Stimulated activated memory B cell treated with anti-CD40 and anti-IgM and Interleukin-4, amounts not matched to agents 10 μg/mL and 1 μg/mL and 100 μg/mL, for 72 hours (primary cell): ENCODE measurements at regions not wholly inside any gene's neighbourhood (a gene's known extent, or its start where the extent isn't known, plus 50 kb on each side); places are given as distances from the start of the nearest gene placed in this dataset.

Experiments used
- ATAC-seq: fragments of 150-1000 bp; cut with Tn5 transposase; 2 replicates; pipeline ENCODE4 v1.10.0; 2021
- H3K27ac Mint-ChIP-seq: one replicate; pipeline ENCODE4 v1.8.0; 2022; ENCODE audit warnings: mild to moderate bottlenecking, mixed read lengths
- H3K27me3 Mint-ChIP-seq: one replicate; pipeline ENCODE4 v1.8.0; 2022; ENCODE audit warnings: mixed read lengths
- H3K36me3 Mint-ChIP-seq: one replicate; pipeline ENCODE4 v1.8.0; 2022; ENCODE audit warnings: mixed read lengths
- H3K4me1 Mint-ChIP-seq: one replicate; pipeline ENCODE4 v1.8.0; 2022; ENCODE audit warnings: mixed read lengths
- H3K4me3 Mint-ChIP-seq: one replicate; pipeline ENCODE4 v1.8.0; 2022; ENCODE audit warnings: mild to moderate bottlenecking, moderate library complexity, mixed read lengths
- H3K9me3 Mint-ChIP-seq: one replicate; pipeline ENCODE4 v1.8.0; 2022; ENCODE audit warnings: mixed read lengths

DNA sequence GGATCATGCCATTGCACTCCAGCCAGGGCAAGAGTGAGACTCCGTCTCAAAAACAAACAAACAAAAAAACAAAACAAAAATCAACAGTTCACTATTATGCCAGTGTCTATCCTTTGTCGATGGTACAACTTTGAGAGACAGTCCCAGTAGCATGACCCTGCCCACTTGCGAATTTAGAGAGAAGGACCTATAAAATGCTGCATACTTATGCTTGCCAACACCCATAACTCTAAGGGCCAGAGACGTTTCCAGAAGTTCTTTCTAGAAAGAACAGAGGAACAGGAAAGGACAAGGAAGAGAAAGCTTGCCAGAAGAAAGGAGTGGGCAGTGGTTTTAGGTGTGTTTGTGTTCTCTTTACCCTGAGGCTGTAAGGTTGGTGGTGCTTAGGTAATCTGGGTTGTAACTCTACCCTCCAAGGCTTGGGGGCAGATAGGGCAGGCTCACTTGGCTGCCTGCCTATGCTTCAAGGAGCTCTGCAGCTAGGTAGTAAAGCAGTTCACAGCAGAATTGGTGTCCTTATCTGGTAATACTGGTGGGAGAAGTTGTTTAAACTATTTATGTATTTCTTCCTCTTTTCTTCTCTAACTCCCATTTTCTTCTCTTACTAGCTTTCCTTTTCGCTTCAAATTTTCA, 50.6 kb upstream of the SPPL2A start:
- H3K9me3 Mint-ChIP-seq, result no peaks in the 10 kb centered on the region
- no peaks in the 10 kb centered on the region for H3K4me1 Mint-ChIP-seq
- H3K27ac Mint-ChIP-seq, result no peak overlapping the region
- H3K4me3 Mint-ChIP-seq, result no peak overlapping the region
- H3K27me3 Mint-ChIP-seq, result no peaks in the 10 kb centered on the region
- no peaks in the 10 kb centered on the region for H3K36me3 Mint-ChIP-seq
- no peak for ATAC-seq
